Right lobe of liver (tissue), 4 donors: ENCODE measurements at regions not wholly inside any gene's neighbourhood (a gene's known extent, or its start where the extent isn't known, plus 50 kb on each side); places are given as distances from the start of the nearest gene placed in this dataset.

Experiments used
- CTCF ChIP-seq, 4 donors: fragments of 200-600 bp in 3 of 4; fragments of 450-650 bp in 1 of 4; IDR thresholded peaks; one replicate each; pipeline versions ENCODE4 v1.5.1 to v1.8.0; 2016 to 2022; ENCODE audit warnings: antibody characterized with exemption in 4 of 4, mild to moderate bottlenecking in 2 of 4
- POLR2A ChIP-seq: fragments of 450-650 bp; IDR thresholded peaks from one replicate; pipeline ENCODE4 v1.6.1; 2017; ENCODE audit warnings: antibody characterized with exemption, mild to moderate bottlenecking
- donor health status: DM: no; HTN: no; CAD: no.
- donor health status: DM: no; HTN: no; CAD: no.
- donor health status: DM: no; HTN: yes; CAD: no.

- TF ChIP-seq CTCF (IDR thresholded peaks at IDR 0.05) (no peak), POLR2A (no peak)
These were observed 347.6 kb downstream of the CDC5L start for GRCh38 chr6:44734886-44735629.
